Liver (tissue), 8 donors: ENCODE measurements at regions not wholly inside any gene's neighbourhood (a gene's known extent, or its start where the extent isn't known, plus 50 kb on each side); places are given as distances from the start of the nearest gene placed in this dataset.

Experiments
- DNase-seq: peaks from one replicate; pipeline ENCODE4 v3.0.0-alpha.2; 2017; ENCODE audit warnings: low spot score
- H3K27ac ChIP-seq, 2 donors: one replicate each; pipeline ENCODE4 v1.7.0; 2013; ENCODE audit warnings: inconsistent platforms in 2 of 2, low read length in 2 of 2, control low read depth in 1 of 2, low read depth in 1 of 2, mild to moderate bottlenecking in 1 of 2
- H3K27me3 ChIP-seq, 4 donors: one replicate each; pipeline versions ENCODE4 v1.6.1 to v1.7.0; 2013; ENCODE audit warnings: low read length in 3 of 4, inconsistent platforms in 1 of 4, mild to moderate bottlenecking in 1 of 4, moderate library complexity in 1 of 4; ENCODE audit not compliant: control insufficient read depth in 4 of 4, insufficient read depth in 4 of 4
- H3K36me3 ChIP-seq, 4 donors: one replicate each; pipeline versions ENCODE4 v1.6.1 to v1.7.0; 2013; ENCODE audit warnings: low read length in 3 of 4, mild to moderate bottlenecking in 3 of 4, low read depth in 1 of 4, moderate library complexity in 1 of 4; ENCODE audit not compliant: control insufficient read depth in 4 of 4, insufficient read depth in 3 of 4
- H3K4me1 ChIP-seq, 4 donors: one replicate each; pipeline versions ENCODE4 v1.6.1 to v1.7.0; 2013; ENCODE audit warnings: low read length in 3 of 4, mild to moderate bottlenecking in 3 of 4, moderate library complexity in 1 of 4; ENCODE audit not compliant: control insufficient read depth in 4 of 4, insufficient read depth in 4 of 4
- H3K4me3 ChIP-seq, 3 donors: one replicate each; pipeline versions ENCODE4 v1.6.1 to v1.7.0; 2013; ENCODE audit warnings: low read length in 3 of 3, control low read depth in 1 of 3, low read depth in 1 of 3, mild to moderate bottlenecking in 1 of 3
- H3K9ac ChIP-seq, 2 donors: one replicate each; pipeline ENCODE4 v1.7.0; 2013; ENCODE audit warnings: low read length in 2 of 2, mild to moderate bottlenecking in 2 of 2, moderate library complexity in 2 of 2, control low read depth in 1 of 2, low read depth in 1 of 2
- H3K9me3 ChIP-seq, 4 donors: one replicate each; pipeline versions ENCODE4 v1.6.1 to v1.7.0; 2013; ENCODE audit warnings: low read length in 3 of 4; ENCODE audit not compliant: control insufficient read depth in 4 of 4
- CTCF ChIP-seq: fragments of 150-350 bp; IDR thresholded peaks from 2 replicates; pipeline ENCODE4 v1.5.1; 2017; ENCODE audit warnings: improper control_type of control experiment, low read depth, low read length; ENCODE audit not compliant: missing input control
- EGR1 ChIP-seq, 2 donors: IDR thresholded peaks; 2 replicates each; pipeline ENCODE4 v1.6.1; 2016 to 2018; ENCODE audit warnings: antibody characterized with exemption in 2 of 2, low read depth in 2 of 2
- FOXA1 ChIP-seq: IDR thresholded peaks from 2 replicates; pipeline ENCODE4 v1.6.1; 2016; ENCODE audit warnings: antibody characterized with exemption
- FOXA2 ChIP-seq: IDR thresholded peaks from 2 replicates; pipeline ENCODE4 v1.6.1; 2016; ENCODE audit warnings: antibody characterized with exemption
- GABPA ChIP-seq, 2 donors: IDR thresholded peaks in 1 of 2; conservative IDR thresholded peaks in 1 of 2; 2 replicates each; pipeline ENCODE4 v1.6.1; 2016; ENCODE audit warnings: antibody characterized with exemption in 2 of 2, mild to moderate bottlenecking in 1 of 2, moderate library complexity in 1 of 2
- HNF4A ChIP-seq, 2 donors: conservative IDR thresholded peaks; 2 replicates each; pipeline ENCODE4 v1.6.1; 2016; ENCODE audit warnings: antibody characterized with exemption in 2 of 2, mild to moderate bottlenecking in 2 of 2
- HNF4G ChIP-seq: IDR thresholded peaks from 2 replicates; pipeline ENCODE4 v1.6.1; 2016; ENCODE audit warnings: antibody characterized with exemption
- JUND ChIP-seq, 2 donors: IDR thresholded peaks; 2 replicates each; pipeline ENCODE4 v1.6.1; 2016; ENCODE audit warnings: antibody characterized with exemption in 2 of 2
- NR2F2 ChIP-seq: IDR thresholded peaks from 2 replicates; pipeline ENCODE4 v1.6.1; 2016; ENCODE audit warnings: antibody characterized with exemption
- RAD21 ChIP-seq, 2 donors: IDR thresholded peaks; 2 replicates each; pipeline ENCODE4 v1.6.1; 2016; ENCODE audit warnings: antibody characterized with exemption in 2 of 2, mild to moderate bottlenecking in 2 of 2
- REST ChIP-seq: IDR thresholded peaks from 2 replicates; pipeline ENCODE4 v1.6.1; 2016; ENCODE audit warnings: antibody characterized with exemption, mild to moderate bottlenecking
- SP1 ChIP-seq: IDR thresholded peaks from 2 replicates; pipeline ENCODE4 v1.6.1; 2018; ENCODE audit warnings: antibody characterized with exemption, mild to moderate bottlenecking
- TAF1 ChIP-seq: conservative IDR thresholded peaks from 2 replicates; pipeline ENCODE4 v1.6.1; 2016; ENCODE audit warnings: antibody characterized with exemption, mild to moderate bottlenecking
- YY1 ChIP-seq: IDR thresholded peaks from 2 replicates; pipeline ENCODE4 v1.6.1; 2016; ENCODE audit warnings: antibody characterized with exemption, mild to moderate bottlenecking
- ZBTB33 ChIP-seq: IDR thresholded peaks from 2 replicates; pipeline ENCODE4 v1.6.1; 2016; ENCODE audit warnings: antibody characterized with exemption
- WGBS: extraction: QIAGEN DNeasy Blood & Tissue Kit; methylation state at CpG from one replicate; pipeline ENCODE4 v1.1.7; 2013; 5-methylcytosine and 5-hydroxymethylcytosine counted together
- TF ChIP-seq, protein P1 (sequence below): IDR thresholded peaks from 2 replicates; pipeline ENCODE4 v1.6.1; 2016; ENCODE audit warnings: antibody characterized with exemption
- donor health status: healthy.
- donor health status: healthy.
- donor health status: healthy.
- donor health status: healthy.
- donor health status: healthy.

- WGBS, result 94% methylated on average over 7 of the region's 7 CpGs
- TF ChIP-seq, protein P1, sequence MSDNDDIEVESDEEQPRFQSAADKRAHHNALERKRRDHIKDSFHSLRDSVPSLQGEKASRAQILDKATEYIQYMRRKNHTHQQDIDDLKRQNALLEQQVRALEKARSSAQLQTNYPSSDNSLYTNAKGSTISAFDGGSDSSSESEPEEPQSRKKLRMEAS, result no peak
- TF ChIP-seq TAF1, result no peak
- TF ChIP-seq YY1, result no peak
- TF ChIP-seq FOXA1, result no peak
- TF ChIP-seq RAD21 (IDR thresholded peaks at IDR 0.05), result no peak
- TF ChIP-seq HNF4G, result no peak
- TF ChIP-seq FOXA2, result no peak
- TF ChIP-seq SP1, result no peak
- no peak for TF ChIP-seq ZBTB33
- TF ChIP-seq CTCF, result no peak
- no peak for TF ChIP-seq NR2F2
- no peak for TF ChIP-seq JUND (IDR thresholded peaks at IDR 0.05)
- TF ChIP-seq HNF4A (conservative IDR thresholded peaks at IDR 0.05), result no peak
- no peak for TF ChIP-seq GABPA (IDR thresholded peaks at IDR 0.05 in 1 of 2, conservative IDR thresholded peaks at IDR 0.05 in 1 of 2)
- no peak for TF ChIP-seq EGR1 (IDR thresholded peaks at IDR 0.05; ENCODE audit: low read depth in 2 of 2)
- Histone ChIP-seq H3K36me3 (no peaks in the 10 kb centered on the region), H3K27me3 (no peaks in the 10 kb centered on the region), H3K9ac (no peak overlapping the region), H3K4me1 (no peaks in the 10 kb centered on the region), H3K9me3 (peaks cover 8 to 21% (median 13%) of the 10 kb centered on the region in 4 donors), H3K27ac (no peak overlapping the region), H3K4me3 (peak overlapping the region in 1 of 3 donors; percentile 16)
- no peak for DNase-seq
Measured at GRCh38 chr1:78211483-78212092, 165.8 kb downstream of the GIPC2 start.

DNA sequence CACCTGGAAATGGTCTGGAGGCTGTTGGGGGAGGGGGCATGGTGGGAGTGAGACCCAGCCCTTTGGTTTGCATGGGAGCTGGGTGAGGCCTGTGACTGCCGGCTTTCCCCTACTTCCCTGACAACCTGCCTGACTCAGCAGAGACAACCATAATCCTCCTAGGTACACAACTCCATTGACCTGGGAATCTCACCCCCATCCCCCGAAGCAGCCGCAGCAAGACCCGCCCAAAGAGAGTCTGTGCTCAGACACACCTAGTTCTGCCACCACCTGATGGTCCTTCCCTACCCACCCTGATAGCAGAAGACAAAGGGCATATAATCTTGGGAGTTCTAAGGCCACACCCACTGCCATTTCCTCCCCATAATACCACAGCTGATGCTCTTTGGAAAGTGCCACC, 168.6 kb downstream of the GIPC2 start:
- DNase-seq, result no peak
- TF ChIP-seq YY1, result no peak
- TF ChIP-seq NR2F2, result no peak
- TF ChIP-seq FOXA1, result no peak
- TF ChIP-seq REST, result no peak
- TF ChIP-seq FOXA2, result no peak
- TF ChIP-seq JUND (IDR thresholded peaks at IDR 0.05), result no peak
- no peak for TF ChIP-seq ZBTB33
- TF ChIP-seq CTCF, result no peak
- TF ChIP-seq RAD21 (IDR thresholded peaks at IDR 0.05), result no peak
- Histone ChIP-seq H3K27me3 (no peaks in the 10 kb centered on the region), H3K27ac (no peak overlapping the region), H3K36me3 (no peaks in the 10 kb centered on the region), H3K4me3 (peak overlapping the region in 1 of 3 donors; percentile 7), H3K9me3 (peaks cover 8 to 21% (median 13%) of the 10 kb centered on the region in 4 donors), H3K9ac (no peak overlapping the region), H3K4me1 (no peaks in the 10 kb centered on the region)
- WGBS, result 74% methylated on average over 4 of the region's 4 CpGs
